ENCODE measurements at regions not wholly inside any gene's neighbourhood (a gene's known extent, or its start where the extent isn't known, plus 50 kb on each side); places are given as distances from the start of the nearest gene placed in this dataset.

DNA sequence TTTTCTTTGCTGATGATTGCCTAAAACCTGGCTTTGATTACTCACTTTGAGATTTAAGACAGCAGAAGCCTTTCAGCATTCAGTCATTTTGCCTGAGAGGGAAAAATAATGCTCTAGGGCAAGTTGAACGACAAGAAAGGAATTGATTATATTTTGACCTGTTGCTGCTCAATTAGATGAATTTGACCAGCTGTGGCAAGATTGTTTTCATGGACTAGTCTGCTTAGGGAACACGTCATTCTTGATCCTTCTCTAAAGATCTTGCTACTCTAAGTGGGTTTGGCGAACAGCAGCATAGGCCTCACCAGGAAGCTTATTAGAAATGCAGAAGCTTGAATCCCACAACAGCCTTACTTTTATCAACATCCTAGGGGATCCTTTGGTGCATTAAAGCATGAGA lies 59.7 kb upstream of the PHACTR1 start:
- Mint-ChIP-seq H3K27ac (no peak overlapping the region), H3K27me3 (peaks cover 7% of the 10 kb centered on the region in 2 donors), H3K9me3 (no peaks in the 10 kb centered on the region), H3K4me3 (no peak overlapping the region), H3K4me1 (no peaks in the 10 kb centered on the region), H3K36me3 (no peaks in the 10 kb centered on the region)
- ATAC-seq (replicated peaks) (no peak), DNase-seq (no peak)

GRCh38 chr6:12657884-12658283 lies 58.7 kb upstream of the PHACTR1 start:
- Mint-ChIP-seq H3K36me3 (no peaks in the 10 kb centered on the region), H3K4me1 (no peaks in the 10 kb centered on the region), H3K27ac (no peak overlapping the region), H3K4me3 (no peak overlapping the region), H3K27me3 (peaks cover 7% of the 10 kb centered on the region in 2 donors), H3K9me3 (no peaks in the 10 kb centered on the region)
- ATAC-seq (replicated peaks) (no peak), DNase-seq (no peak)

- Mint-ChIP-seq H3K9me3 (no peaks in the 10 kb centered on the region), H3K4me3 (no peak overlapping the region), H3K27me3 (peaks cover 7% of the 10 kb centered on the region in 2 donors), H3K36me3 (no peaks in the 10 kb centered on the region), H3K4me1 (no peaks in the 10 kb centered on the region), H3K27ac (no peak overlapping the region)
- ATAC-seq (replicated peaks): no peak
- no peak for DNase-seq
Observed at GRCh38 chr6:12661432-12662089, 55.0 kb upstream of the PHACTR1 start.

Measured in stimulated activated naive B cell treated with anti-CD40 and anti-IgM and Interleukin-4, amounts not matched to agents 10 μg/mL and 1 μg/mL and 100 μg/mL, for 72 hours (primary cell).